H9 (cell line): ENCODE measurements at regions not wholly inside any gene's neighbourhood (a gene's known extent, or its start where the extent isn't known, plus 50 kb on each side); places are given as distances from the start of the nearest gene placed in this dataset.

Experiments used
- DNase-seq: peaks from one replicate; pipeline ENCODE4 v3.0.0-alpha.2; 2017
- H2AFZ ChIP-seq: one replicate; pipeline ENCODE4 v1.6.1; 2013; ENCODE audit warnings: mild to moderate bottlenecking, low read length, control low read depth, moderate library complexity
- H2AK5ac ChIP-seq: 2 replicates; pipeline ENCODE4 v1.6.1; 2013; ENCODE audit warnings: low read length, control low read depth, mixed read lengths; ENCODE audit not compliant: insufficient read length
- H2BK120ac ChIP-seq: one replicate; pipeline ENCODE4 v1.6.1; 2013; ENCODE audit warnings: low read depth, mild to moderate bottlenecking, low read length, control low read depth, inconsistent platforms; ENCODE audit not compliant: poor library complexity, severe bottlenecking
- H2BK12ac ChIP-seq: 2 replicates; pipeline ENCODE4 v1.6.1; 2013; ENCODE audit warnings: low read length, control low read depth, mixed read lengths, low read depth; ENCODE audit not compliant: insufficient read length
- H2BK15ac ChIP-seq: 2 replicates; pipeline ENCODE4 v1.6.1; 2013; ENCODE audit warnings: low read depth, low read length, control low read depth
- H2BK20ac ChIP-seq: one replicate; pipeline ENCODE4 v1.6.1; 2013; ENCODE audit warnings: low read depth, mild to moderate bottlenecking, low read length, control low read depth, inconsistent platforms; ENCODE audit not compliant: poor library complexity, severe bottlenecking
- H2BK5ac ChIP-seq: 2 replicates; pipeline ENCODE4 v1.6.1; 2013; ENCODE audit warnings: low read length, control low read depth, mixed read lengths; ENCODE audit not compliant: insufficient read length
- H3K14ac ChIP-seq: 2 replicates; pipeline ENCODE4 v1.6.1; 2013; ENCODE audit warnings: low read length, control low read depth; ENCODE audit not compliant: insufficient read depth
- H3K18ac ChIP-seq: 2 replicates; pipeline ENCODE4 v1.6.1; 2013; ENCODE audit warnings: low read depth, mild to moderate bottlenecking, mixed read lengths, low read length, control low read depth; ENCODE audit not compliant: insufficient read length
- H3K23ac ChIP-seq: 2 replicates; pipeline ENCODE4 v1.6.1; 2013; ENCODE audit warnings: low read length, control low read depth, mixed read lengths, low read depth; ENCODE audit not compliant: insufficient read length
- H3K23me2 ChIP-seq: 2 replicates; pipeline ENCODE4 v1.6.1; 2013; ENCODE audit warnings: low read depth, mild to moderate bottlenecking, mixed read lengths, low read length, control low read depth; ENCODE audit not compliant: insufficient read length, poor library complexity, severe bottlenecking
- H3K27ac ChIP-seq: 2 replicates; pipeline ENCODE4 v1.5.1; 2013; ENCODE audit warnings: low read length, control low read depth, mixed read lengths, low read depth; ENCODE audit not compliant: insufficient read length
- H3K27me3 ChIP-seq: 2 replicates; pipeline ENCODE4 v1.6.1; 2013; ENCODE audit warnings: low read length, control low read depth, inconsistent platforms; ENCODE audit not compliant: insufficient read depth
- H3K4ac ChIP-seq: 2 replicates; pipeline ENCODE4 v1.6.1; 2013; ENCODE audit warnings: low read depth, mild to moderate bottlenecking, control low read depth, inconsistent platforms, low read length, moderate library complexity
- H3K4me1 ChIP-seq: 2 replicates; pipeline ENCODE4 v1.6.1; 2013; ENCODE audit warnings: low read length, control low read depth, inconsistent platforms; ENCODE audit not compliant: insufficient read depth
- H3K4me2 ChIP-seq: 2 replicates; pipeline ENCODE4 v1.6.1; 2013; ENCODE audit warnings: low read length, control low read depth, mixed read lengths; ENCODE audit not compliant: insufficient read length, insufficient read depth
- H3K56ac ChIP-seq: 2 replicates; pipeline ENCODE4 v1.6.1; 2013; ENCODE audit warnings: low read depth, mild to moderate bottlenecking, mixed read lengths, low read length, control low read depth; ENCODE audit not compliant: insufficient read length
- H3K79me1 ChIP-seq: 2 replicates; pipeline ENCODE4 v1.6.1; 2013; ENCODE audit warnings: low read depth, mild to moderate bottlenecking, moderate library complexity, low read length, control low read depth, inconsistent platforms; ENCODE audit not compliant: insufficient read depth, poor library complexity, severe bottlenecking
- H3K79me2 ChIP-seq: 2 replicates; pipeline ENCODE4 v1.6.1; 2013; ENCODE audit warnings: low read length, control low read depth, inconsistent platforms; ENCODE audit not compliant: insufficient read depth
- H3K9ac ChIP-seq: 2 replicates; pipeline ENCODE4 v1.6.1; 2013; ENCODE audit warnings: low read length, control low read depth, mixed read lengths; ENCODE audit not compliant: insufficient read length; ENCODE audit errors: extremely low read depth
- H3K9me3 ChIP-seq: one replicate; pipeline ENCODE4 v1.6.1; 2013; ENCODE audit warnings: low read depth, low read length, inconsistent platforms; ENCODE audit not compliant: control insufficient read depth
- H3T11ph ChIP-seq: one replicate; pipeline ENCODE4 v1.6.1; 2013; ENCODE audit warnings: mild to moderate bottlenecking, low read length, control low read depth, inconsistent platforms
- H4K20me1 ChIP-seq: one replicate; pipeline ENCODE4 v1.6.1; 2013; ENCODE audit not compliant: control insufficient read depth, insufficient read length, insufficient read depth
- H4K5ac ChIP-seq: 2 replicates; pipeline ENCODE4 v1.6.1; 2013; ENCODE audit warnings: low read depth, mild to moderate bottlenecking, mixed read lengths, low read length, control low read depth; ENCODE audit not compliant: insufficient read length
- H4K8ac ChIP-seq: replicated peaks from 2 replicates; pipeline ENCODE4 v1.6.1; 2013; ENCODE audit warnings: low read length, control low read depth, mixed read lengths, low read depth; ENCODE audit not compliant: insufficient read length
- H4K91ac ChIP-seq: 2 replicates; pipeline ENCODE4 v1.6.1; 2013; ENCODE audit warnings: low read depth, mild to moderate bottlenecking, moderate library complexity, mixed read lengths, low read length, control low read depth; ENCODE audit not compliant: insufficient read length
- H3K27ac Mint-ChIP-seq, 3 experiments: 2 replicates in 2 of 3; 3 replicates in 1 of 3; pipeline ENCODE4 v1.8.0; 2020 to 2021; ENCODE audit warnings: mixed read lengths in 3 of 3, mild to moderate bottlenecking in 1 of 3, moderate library complexity in 1 of 3
- H3K27me3 Mint-ChIP-seq: 2 replicates; pipeline ENCODE4 v1.8.0; 2021; ENCODE audit warnings: low read depth, mild to moderate bottlenecking, moderate library complexity, mixed read lengths
- H3K36me3 Mint-ChIP-seq, 3 experiments: 2 replicates in 2 of 3; 3 replicates in 1 of 3; pipeline ENCODE4 v1.8.0; 2020 to 2021; ENCODE audit warnings: low read depth in 3 of 3, mixed read lengths in 3 of 3; ENCODE audit not compliant: insufficient read depth in 1 of 3
- H3K4me1 Mint-ChIP-seq, 2 experiments: 2 replicates each; pipeline ENCODE4 v1.8.0; 2020; ENCODE audit warnings: mixed read lengths in 2 of 2
- H3K4me3 Mint-ChIP-seq, 2 experiments: 2 replicates in 1 of 2; 3 replicates in 1 of 2; pipeline ENCODE4 v1.8.0; 2020 to 2021; ENCODE audit warnings: mild to moderate bottlenecking in 2 of 2, mixed read lengths in 2 of 2, moderate library complexity in 1 of 2
- H3K9me3 Mint-ChIP-seq, 2 experiments: 2 replicates in 1 of 2; 3 replicates in 1 of 2; pipeline ENCODE4 v1.8.0; 2020; ENCODE audit warnings: mild to moderate bottlenecking in 2 of 2, mixed read lengths in 2 of 2, moderate library complexity in 1 of 2
- WGBS: extraction: QIAGEN DNeasy Blood & Tissue Kit; methylation state at CpG from one replicate; pipeline ENCODE4 v1.1.7; 2013; ENCODE audit warnings: missing lambda C conversion rate, low lambda C conversion rate, mixed read lengths; ENCODE audit not compliant: insufficient read length; ENCODE audit errors: extremely low coverage; 5-methylcytosine and 5-hydroxymethylcytosine counted together
- TF ChIP-seq, protein P1 (sequence below): fragments of 200-600 bp; sonication (generic); conservative IDR thresholded peaks from 3 replicates; pipeline ENCODE4 v1.8.0; 2021; ENCODE audit warnings: antibody characterized with exemption, mild to moderate bottlenecking

DNA sequence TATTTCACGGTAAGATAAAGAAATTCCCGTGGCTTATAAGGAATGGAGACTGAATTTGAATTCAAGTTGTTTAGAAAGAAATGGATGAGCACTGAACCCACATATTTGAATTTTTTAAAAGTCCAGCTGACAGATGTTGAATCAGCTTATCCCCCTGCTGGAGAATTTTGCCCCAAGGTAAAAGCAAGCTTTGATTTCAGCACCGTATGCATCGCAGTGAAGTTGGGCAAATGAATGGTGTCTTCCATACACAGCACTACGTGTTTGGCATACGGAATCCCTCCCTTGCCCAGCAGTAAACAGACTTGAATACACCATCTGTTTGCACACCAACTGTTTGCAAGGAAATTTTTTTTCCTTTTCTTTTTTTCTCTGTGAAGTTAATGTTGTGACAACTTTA lies 77.5 kb upstream of the PEG3 start:
- no CpG with 5 or more reads among the region's 6 CpGs for WGBS
- no peak overlapping the region for H3K14ac ChIP-seq
- no peak overlapping the region for H3K9ac ChIP-seq
- no peak overlapping the region for H4K5ac ChIP-seq
- DNase-seq = no peak
- no peak overlapping the region for H3K27ac Mint-ChIP-seq
- H4K20me1 ChIP-seq = no peaks in the 10 kb centered on the region
- no peaks in the 10 kb centered on the region for H3K23me2 ChIP-seq
- no peak overlapping the region for H3K4me3 Mint-ChIP-seq
- H3K27ac ChIP-seq = no peak overlapping the region
- H3K9me3 ChIP-seq = peaks cover 74% of the 10 kb centered on the region
- peaks cover 11% of the 10 kb centered on the region for H3K27me3 Mint-ChIP-seq
- H2BK15ac ChIP-seq = no peak overlapping the region
- no peak overlapping the region for H2AK5ac ChIP-seq
- no peak overlapping the region for H3T11ph ChIP-seq
- no peaks in the 10 kb centered on the region for H3K27me3 ChIP-seq
- no peak overlapping the region for H2BK12ac ChIP-seq
- H2BK20ac ChIP-seq = no peak overlapping the region
- no peak overlapping the region for H3K4me2 ChIP-seq
- H4K91ac ChIP-seq = no peak overlapping the region
- TF ChIP-seq, protein P1, sequence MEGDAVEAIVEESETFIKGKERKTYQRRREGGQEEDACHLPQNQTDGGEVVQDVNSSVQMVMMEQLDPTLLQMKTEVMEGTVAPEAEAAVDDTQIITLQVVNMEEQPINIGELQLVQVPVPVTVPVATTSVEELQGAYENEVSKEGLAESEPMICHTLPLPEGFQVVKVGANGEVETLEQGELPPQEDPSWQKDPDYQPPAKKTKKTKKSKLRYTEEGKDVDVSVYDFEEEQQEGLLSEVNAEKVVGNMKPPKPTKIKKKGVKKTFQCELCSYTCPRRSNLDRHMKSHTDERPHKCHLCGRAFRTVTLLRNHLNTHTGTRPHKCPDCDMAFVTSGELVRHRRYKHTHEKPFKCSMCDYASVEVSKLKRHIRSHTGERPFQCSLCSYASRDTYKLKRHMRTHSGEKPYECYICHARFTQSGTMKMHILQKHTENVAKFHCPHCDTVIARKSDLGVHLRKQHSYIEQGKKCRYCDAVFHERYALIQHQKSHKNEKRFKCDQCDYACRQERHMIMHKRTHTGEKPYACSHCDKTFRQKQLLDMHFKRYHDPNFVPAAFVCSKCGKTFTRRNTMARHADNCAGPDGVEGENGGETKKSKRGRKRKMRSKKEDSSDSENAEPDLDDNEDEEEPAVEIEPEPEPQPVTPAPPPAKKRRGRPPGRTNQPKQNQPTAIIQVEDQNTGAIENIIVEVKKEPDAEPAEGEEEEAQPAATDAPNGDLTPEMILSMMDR = no peak
- H3K4ac ChIP-seq = no peak overlapping the region
- H3K56ac ChIP-seq = no peak overlapping the region
- H3K18ac ChIP-seq = no peak overlapping the region
- no peak overlapping the region for H2BK120ac ChIP-seq
- H2BK5ac ChIP-seq = no peak overlapping the region
- no peaks in the 10 kb centered on the region for H3K79me1 ChIP-seq
- H3K9me3 Mint-ChIP-seq = peaks cover 41 to 75% of the 10 kb centered on the region in 2 experiments
- no peak overlapping the region for H4K8ac ChIP-seq
- H3K4me1 Mint-ChIP-seq = no peaks in the 10 kb centered on the region
- no peaks in the 10 kb centered on the region for H3K4me1 ChIP-seq
- no peak overlapping the region for H2AFZ ChIP-seq
- H3K23ac ChIP-seq = no peak overlapping the region
- peaks cover 14 to 26% (median 18%) of the 10 kb centered on the region in 3 experiments; a peak in 6 of 7 replicates for H3K36me3 Mint-ChIP-seq
- H3K79me2 ChIP-seq = no peaks in the 10 kb centered on the region
